Activated CD4-positive, alpha-beta T cell treated with anti-CD3 and anti-CD28 coated beads, Interleukin-2, amount 10 ng/mL, durations not matched to agents 24 days and 14 days (primary cell): ENCODE measurements at regions not wholly inside any gene's neighbourhood (a gene's known extent, or its start where the extent isn't known, plus 50 kb on each side); places are given as distances from the start of the nearest gene placed in this dataset.

Experiments used
- DNase-seq: peaks from one replicate; pipeline ENCODE4 v3.0.0; 2022
- H3K27ac Mint-ChIP-seq: one replicate; pipeline ENCODE4 v1.8.0; 2022; ENCODE audit warnings: mild to moderate bottlenecking, mixed read lengths
- H3K27me3 Mint-ChIP-seq: one replicate; pipeline ENCODE4 v1.8.0; 2022; ENCODE audit warnings: mixed read lengths
- H3K36me3 Mint-ChIP-seq: one replicate; pipeline ENCODE4 v1.8.0; 2022; ENCODE audit warnings: low read depth, mild to moderate bottlenecking, mixed read lengths
- H3K4me1 Mint-ChIP-seq: one replicate; pipeline ENCODE4 v1.8.0; 2021; ENCODE audit warnings: mixed read lengths
- H3K4me3 Mint-ChIP-seq: one replicate; pipeline ENCODE4 v1.8.0; 2022; ENCODE audit warnings: mild to moderate bottlenecking, moderate library complexity, mixed read lengths
- H3K9me3 Mint-ChIP-seq: one replicate; pipeline ENCODE4 v1.8.0; 2021; ENCODE audit warnings: mixed read lengths
- intact Hi-C: fragments of 100-400 bp; cut with micrococcal nuclease; formaldehyde crosslinking; loops from one replicate; pipeline ENCODE4 v1.15.1; 2023

DNA sequence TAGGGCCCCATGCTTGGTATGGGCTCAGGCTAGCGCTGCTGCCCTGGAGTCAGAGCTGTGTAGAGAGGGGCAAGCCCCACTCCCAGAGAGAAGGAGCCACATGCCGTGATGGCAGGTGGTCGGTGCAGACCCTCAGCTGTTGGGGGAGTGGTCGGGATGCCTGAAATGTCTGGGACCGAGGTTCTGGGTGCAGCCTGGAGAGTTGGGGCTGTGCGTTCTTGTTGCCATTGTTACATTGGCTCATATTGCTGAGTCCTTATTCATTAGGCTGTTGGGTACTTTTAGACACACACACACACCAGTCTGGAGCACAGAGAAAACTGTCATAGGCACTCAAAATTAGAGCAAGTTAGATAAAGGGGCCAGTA is 83.9 kb downstream of the UNC5CL start:
- H3K4me1 Mint-ChIP-seq: no peaks in the 10 kb centered on the region
- H3K4me3 Mint-ChIP-seq: no peak overlapping the region
- H3K36me3 Mint-ChIP-seq: no peaks in the 10 kb centered on the region
- peaks cover 16% of the 10 kb centered on the region for H3K27me3 Mint-ChIP-seq
- H3K27ac Mint-ChIP-seq: no peak overlapping the region
- no peak for DNase-seq
- H3K9me3 Mint-ChIP-seq: no peaks in the 10 kb centered on the region
- intact Hi-C loops: no loop called here

DNA sequence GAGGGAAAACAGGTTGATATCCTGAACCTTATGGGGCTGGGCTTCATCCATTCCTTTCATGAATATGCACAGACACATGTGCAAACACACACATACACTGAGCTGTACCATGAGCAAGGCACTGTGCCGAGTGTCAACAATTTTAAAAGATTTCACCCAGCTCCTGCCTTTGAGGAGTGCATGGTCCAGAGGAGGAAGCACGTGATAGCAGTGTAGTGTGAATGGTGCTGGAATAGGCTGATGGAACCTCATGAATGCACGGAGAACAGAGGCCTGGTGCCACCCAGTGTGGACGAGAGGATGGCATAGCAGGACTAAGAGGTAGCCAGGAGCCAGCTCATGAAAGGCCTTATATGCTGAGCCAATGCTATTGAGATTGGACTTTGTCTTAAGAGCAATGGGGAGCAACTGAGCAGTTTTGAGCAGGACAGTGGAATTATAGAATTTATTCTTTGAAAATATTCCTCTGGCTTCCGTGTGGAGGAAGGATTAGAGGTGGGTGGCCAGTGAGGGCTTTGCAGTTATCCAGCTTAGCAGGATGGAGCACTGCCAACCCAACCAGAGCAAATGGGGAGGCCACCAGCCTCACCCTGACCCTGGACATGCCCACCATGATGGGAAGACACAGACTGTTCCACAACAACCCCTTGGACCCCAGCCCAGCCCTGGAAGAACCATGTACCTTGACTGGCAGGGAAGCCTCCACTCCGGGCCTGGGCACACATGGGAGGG is 84.4 kb downstream of the UNC5CL start:
- Mint-ChIP-seq H3K4me1 (no peaks in the 10 kb centered on the region), H3K27ac (no peak overlapping the region), H3K4me3 (no peak overlapping the region), H3K9me3 (no peaks in the 10 kb centered on the region), H3K27me3 (peaks cover 21% of the 10 kb centered on the region), H3K36me3 (no peaks in the 10 kb centered on the region)
- no peak for DNase-seq
- intact Hi-C loops: no loop called here

DNA sequence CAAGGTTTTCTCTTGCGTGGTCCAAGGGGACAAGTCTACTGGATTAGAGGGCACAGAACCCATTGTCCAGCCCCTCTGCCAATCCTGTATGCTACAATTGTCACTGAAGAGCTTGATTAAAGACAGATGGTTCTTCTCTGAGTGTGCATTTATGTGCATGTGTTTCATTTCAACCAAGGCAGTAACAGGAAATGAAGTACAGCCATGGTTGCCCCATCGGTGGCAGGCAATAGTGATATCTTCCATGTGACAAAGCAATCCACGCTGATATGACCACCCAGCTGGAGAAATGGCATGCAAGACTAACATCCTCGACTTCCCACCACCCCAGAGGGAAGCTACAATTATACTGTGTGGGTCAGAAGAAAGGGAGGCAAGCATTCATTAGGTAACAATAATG is 85.5 kb downstream of the UNC5CL start:
- Mint-ChIP-seq H3K9me3 (no peaks in the 10 kb centered on the region), H3K27ac (no peak overlapping the region), H3K36me3 (no peaks in the 10 kb centered on the region), H3K4me3 (no peak overlapping the region), H3K27me3 (peaks cover 27% of the 10 kb centered on the region), H3K4me1 (no peaks in the 10 kb centered on the region)
- no peak for DNase-seq
- intact Hi-C loops: no loop called here

DNA sequence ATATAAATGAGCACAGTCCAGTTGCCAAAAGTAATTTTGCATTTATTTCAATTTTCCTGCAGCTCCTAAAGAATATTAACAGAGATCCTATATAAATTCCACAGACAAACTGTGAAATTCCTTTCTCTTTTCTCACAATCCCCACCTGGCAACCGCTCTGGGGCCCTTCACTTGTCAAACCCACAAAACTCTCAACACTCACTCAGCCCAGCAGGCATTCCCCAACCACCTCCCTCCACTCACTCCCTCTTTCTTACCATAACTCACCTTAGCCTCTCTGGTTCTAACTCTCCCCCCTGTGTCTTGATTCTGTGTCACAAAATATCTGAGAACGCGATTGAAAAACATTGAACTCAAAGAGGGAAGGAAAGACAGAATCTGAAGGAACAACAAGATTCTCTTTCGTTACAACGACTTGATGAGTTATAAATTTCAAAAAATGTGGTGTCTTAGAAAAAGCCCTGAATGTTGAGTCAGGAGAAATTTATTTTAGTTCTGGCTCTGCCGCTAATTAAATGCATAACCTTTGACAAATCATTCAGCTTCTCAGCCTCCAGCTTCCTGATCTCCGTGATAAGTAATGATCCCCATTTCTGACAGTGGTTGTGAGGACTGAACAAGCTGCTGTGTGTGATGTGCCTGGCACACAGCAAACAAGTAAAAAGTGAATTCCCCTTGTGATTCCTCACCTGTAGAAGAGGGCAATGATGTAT is 87.9 kb downstream of the UNC5CL start:
- no peak overlapping the region for H3K4me3 Mint-ChIP-seq
- H3K27me3 Mint-ChIP-seq: peaks cover 23% of the 10 kb centered on the region
- H3K36me3 Mint-ChIP-seq: no peaks in the 10 kb centered on the region
- no peak overlapping the region for H3K27ac Mint-ChIP-seq
- H3K4me1 Mint-ChIP-seq: no peaks in the 10 kb centered on the region
- no peaks in the 10 kb centered on the region for H3K9me3 Mint-ChIP-seq
- intact Hi-C loops: no loop called here
- no peak for DNase-seq

DNA sequence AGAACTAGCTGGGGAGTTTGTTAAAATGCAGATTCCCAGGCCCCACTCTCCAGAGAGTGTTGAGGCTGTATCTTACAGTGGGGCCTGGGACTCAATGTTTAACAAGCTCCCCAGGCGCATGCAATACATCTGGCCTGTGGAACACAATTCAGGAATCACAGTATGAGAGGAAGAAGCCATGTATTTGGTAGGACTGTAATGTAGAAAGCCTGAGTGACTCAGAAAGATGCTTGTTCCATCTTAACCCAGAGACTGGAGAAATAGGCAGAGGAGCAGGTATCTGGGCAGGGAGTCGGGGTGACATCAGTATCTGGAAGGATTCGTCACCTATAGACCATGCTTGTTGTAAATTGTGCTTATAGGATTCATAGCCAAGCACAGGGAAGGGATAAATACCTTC is 90.5 kb downstream of the UNC5CL start:
- intact Hi-C loops: no loop called here
- DNase-seq: no peak
- Mint-ChIP-seq H3K4me3 (no peak overlapping the region), H3K27me3 (peaks cover 22% of the 10 kb centered on the region), H3K36me3 (no peaks in the 10 kb centered on the region), H3K9me3 (no peaks in the 10 kb centered on the region), H3K4me1 (no peaks in the 10 kb centered on the region), H3K27ac (no peak overlapping the region)

DNA sequence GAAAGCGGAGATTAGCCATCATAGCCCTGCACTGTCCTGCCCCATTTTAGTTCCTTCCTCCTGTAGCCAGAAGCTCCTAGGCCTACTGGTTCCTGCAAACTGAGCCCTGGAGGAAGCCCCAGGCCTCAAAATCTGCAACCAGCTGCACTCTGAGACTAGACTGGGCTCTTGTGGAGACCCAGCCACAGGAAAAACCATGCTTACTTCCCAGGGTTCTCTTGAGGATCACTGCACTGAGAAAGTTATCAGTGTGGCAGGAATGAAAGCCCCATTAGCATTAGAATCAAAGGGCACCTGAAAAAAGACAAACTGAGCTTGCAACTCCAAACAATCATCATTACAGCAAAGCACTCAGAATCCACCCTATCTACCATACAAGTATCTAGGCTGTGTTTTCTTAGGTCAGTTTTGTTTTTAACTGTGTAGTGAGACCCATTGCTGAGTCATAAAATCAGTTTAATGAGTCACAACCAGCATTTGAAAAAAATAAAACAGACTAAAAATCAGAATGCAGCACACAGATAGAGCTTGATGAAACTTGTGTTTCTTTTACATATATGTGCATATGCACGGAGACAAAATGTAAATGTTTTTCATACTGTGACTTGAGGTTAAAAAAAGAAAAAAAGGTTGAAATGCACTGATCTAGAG is 91.0 kb downstream of the UNC5CL start:
- no peak for DNase-seq
- H3K4me1 Mint-ChIP-seq: no peaks in the 10 kb centered on the region
- intact Hi-C loops: no loop called here
- no peak overlapping the region for H3K27ac Mint-ChIP-seq
- peaks cover 22% of the 10 kb centered on the region for H3K27me3 Mint-ChIP-seq
- H3K9me3 Mint-ChIP-seq: no peaks in the 10 kb centered on the region
- no peaks in the 10 kb centered on the region for H3K36me3 Mint-ChIP-seq
- no peak overlapping the region for H3K4me3 Mint-ChIP-seq

DNA sequence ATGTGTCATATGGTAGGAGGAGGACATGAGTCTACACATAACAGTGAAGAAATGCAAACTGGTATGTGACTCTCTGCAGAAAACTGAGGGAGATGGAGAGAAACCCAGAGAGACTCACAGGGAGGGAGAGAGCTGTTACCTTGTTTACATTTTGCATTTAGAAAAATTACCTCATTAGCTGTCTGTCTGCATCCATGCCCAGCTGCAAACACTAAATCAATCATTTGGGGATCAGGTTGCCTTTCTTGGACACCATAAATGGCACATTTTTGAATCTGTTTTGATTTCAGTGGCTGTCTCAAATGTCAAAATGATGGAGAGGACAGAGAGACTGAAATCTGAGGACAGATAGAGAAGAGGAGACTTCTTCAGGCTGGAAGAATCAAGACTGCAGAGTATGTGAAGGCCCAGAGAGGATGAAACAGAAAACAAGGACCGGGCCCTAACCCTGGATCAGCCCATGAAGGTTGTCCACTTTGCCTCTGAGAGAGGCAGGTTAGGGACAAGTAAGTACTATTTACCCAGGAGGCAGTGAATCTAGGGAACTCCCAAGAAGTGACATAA is 92.2 kb downstream of the UNC5CL start:
- H3K36me3 Mint-ChIP-seq: no peaks in the 10 kb centered on the region
- no peak overlapping the region for H3K4me3 Mint-ChIP-seq
- H3K4me1 Mint-ChIP-seq: no peaks in the 10 kb centered on the region
- DNase-seq: no peak
- intact Hi-C loops: no loop called here
- no peaks in the 10 kb centered on the region for H3K9me3 Mint-ChIP-seq
- no peak overlapping the region for H3K27ac Mint-ChIP-seq
- peaks cover 25% of the 10 kb centered on the region for H3K27me3 Mint-ChIP-seq

DNA sequence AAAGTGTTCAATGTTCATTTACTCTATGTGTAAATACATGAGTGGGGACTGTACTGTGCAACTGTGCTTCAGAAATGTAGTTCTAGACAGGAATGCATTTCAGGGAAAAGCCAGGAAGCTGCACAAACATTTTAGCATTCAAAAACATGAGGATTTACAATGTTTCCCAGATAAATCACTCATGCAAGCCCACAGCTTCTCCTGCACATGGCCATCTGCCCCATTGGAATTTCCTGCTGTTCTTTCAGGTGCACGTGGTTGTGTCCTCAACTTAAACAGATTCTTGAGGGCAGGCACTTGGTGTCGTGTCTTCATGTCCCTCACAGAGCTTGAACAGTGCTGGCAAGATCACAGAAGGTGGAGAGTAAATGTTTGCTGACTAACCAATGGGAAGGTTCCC is 101.5 kb downstream of the UNC5CL start:
- Mint-ChIP-seq H3K9me3 (peaks cover 5% of the 10 kb centered on the region), H3K4me1 (no peaks in the 10 kb centered on the region), H3K4me3 (no peak overlapping the region), H3K27ac (no peak overlapping the region), H3K36me3 (no peaks in the 10 kb centered on the region), H3K27me3 (peaks cover 25% of the 10 kb centered on the region)
- DNase-seq: no peak
- intact Hi-C loops: no loop called here

DNA sequence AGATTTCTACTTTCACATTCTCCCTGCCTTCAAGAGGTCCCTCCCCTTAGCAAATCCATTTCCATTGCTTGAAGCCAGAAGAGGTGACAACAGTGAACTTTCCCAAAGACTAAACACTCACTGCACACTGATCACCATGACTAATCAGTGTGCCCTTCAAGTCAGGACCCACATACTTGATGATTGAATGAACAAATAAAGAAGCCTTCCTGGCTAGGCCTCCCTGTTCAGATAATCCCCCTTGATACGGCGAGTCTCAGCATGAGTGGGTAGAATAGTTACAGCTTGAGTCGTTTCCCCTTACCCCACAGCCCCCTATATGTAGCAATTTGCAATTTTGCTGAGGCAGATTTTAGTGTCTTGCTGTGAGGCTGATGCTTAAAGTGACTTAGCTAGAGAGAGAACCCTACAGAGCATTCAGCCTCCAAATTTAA is 102.2 kb downstream of the UNC5CL start:
- intact Hi-C loops: no loop called here
- Mint-ChIP-seq H3K36me3 (no peaks in the 10 kb centered on the region), H3K27me3 (peaks cover 22% of the 10 kb centered on the region), H3K9me3 (peaks cover 5% of the 10 kb centered on the region), H3K27ac (no peak overlapping the region), H3K4me1 (no peaks in the 10 kb centered on the region), H3K4me3 (no peak overlapping the region)
- DNase-seq: no peak

DNA sequence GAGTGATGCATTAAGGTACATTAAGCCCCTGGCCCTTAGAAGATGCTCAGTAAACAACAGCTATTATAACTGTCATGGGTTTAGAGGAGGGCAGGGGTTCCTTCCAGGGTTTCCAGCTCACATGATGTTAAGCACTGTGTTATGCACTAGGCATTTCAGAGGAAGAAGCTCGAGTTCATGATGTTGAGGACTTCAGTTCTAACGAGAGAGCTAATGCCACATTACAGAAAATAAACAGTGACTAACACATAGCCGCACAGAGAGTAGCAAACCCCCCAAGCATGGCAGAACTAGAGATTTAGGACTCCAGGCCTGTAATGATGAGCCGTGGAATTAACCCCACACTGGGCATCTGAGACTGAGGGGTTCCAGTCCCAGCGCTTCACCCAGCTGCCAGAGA is 105.2 kb downstream of the UNC5CL start:
- intact Hi-C loops: no loop called here
- no peak for DNase-seq
- Mint-ChIP-seq H3K9me3 (no peaks in the 10 kb centered on the region), H3K4me3 (no peak overlapping the region), H3K36me3 (no peaks in the 10 kb centered on the region), H3K4me1 (no peaks in the 10 kb centered on the region), H3K27me3 (peaks cover 11% of the 10 kb centered on the region), H3K27ac (no peak overlapping the region)

DNA sequence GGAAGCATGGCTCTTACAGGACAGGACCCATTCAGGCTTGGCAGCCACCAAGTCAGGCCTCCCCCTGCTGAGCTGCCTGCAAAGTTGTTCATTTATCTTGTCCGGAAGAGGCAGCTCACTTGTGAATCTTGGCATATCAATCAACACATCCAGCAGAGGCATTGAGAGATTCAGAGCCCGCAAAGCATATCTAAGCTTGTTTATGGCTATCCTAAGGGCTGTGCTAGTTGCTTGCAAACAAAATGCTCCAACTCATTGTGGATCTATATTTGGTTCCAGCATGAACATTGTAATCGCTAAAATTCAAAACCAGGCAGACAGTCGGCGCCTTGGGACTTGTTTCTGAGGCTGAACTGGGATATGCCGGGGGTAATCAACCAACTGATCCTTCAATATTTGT is 106.1 kb downstream of the UNC5CL start:
- no peak for DNase-seq
- intact Hi-C loops: no loop called here
- peaks cover 11% of the 10 kb centered on the region for H3K27me3 Mint-ChIP-seq
- H3K4me3 Mint-ChIP-seq: no peak overlapping the region
- no peaks in the 10 kb centered on the region for H3K9me3 Mint-ChIP-seq
- H3K36me3 Mint-ChIP-seq: no peaks in the 10 kb centered on the region
- H3K27ac Mint-ChIP-seq: no peak overlapping the region
- no peaks in the 10 kb centered on the region for H3K4me1 Mint-ChIP-seq

DNA sequence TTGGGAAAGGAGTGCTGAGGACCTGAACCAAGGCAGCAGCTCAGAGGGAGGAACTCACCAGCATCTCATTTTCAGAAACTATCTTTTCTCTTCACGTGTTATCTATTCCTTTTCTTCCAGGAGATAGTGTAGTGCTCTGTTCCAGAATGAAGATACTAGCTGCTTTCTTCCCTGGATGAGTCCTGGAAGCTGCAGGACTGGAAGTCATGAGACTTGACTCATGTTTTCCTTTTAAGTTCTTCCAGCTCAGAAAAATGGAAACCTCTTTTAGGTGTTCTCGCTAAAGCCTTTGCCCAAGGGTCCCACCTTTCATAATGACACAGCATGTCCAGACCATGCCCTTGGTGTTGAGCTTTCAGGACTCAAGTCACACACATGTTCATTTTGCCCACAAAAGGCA is 106.7 kb downstream of the UNC5CL start:
- intact Hi-C loops: no loop called here
- Mint-ChIP-seq H3K4me1 (no peaks in the 10 kb centered on the region), H3K27me3 (peaks cover 14% of the 10 kb centered on the region), H3K4me3 (no peak overlapping the region), H3K27ac (no peak overlapping the region), H3K36me3 (no peaks in the 10 kb centered on the region), H3K9me3 (no peaks in the 10 kb centered on the region)
- no peak for DNase-seq

DNA sequence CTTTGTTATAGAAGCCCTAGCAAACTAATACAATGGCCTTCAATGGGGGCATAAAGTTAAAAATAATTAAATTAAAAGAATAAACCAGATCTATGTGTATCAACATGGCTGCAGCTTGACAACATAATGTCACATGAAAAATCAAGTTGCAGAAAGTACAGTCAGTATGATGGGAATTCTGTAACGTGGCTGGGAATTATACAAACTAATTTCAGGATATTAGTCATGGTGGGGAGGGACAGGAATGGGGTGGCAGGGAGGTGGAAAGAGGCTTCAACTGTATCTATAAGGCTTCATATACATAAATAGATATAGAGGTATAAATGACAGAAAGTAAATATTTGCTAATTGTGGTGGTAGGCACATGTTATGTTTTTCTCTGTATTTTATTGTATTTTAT is 107.1 kb downstream of the UNC5CL start:
- H3K4me1 Mint-ChIP-seq: no peaks in the 10 kb centered on the region
- no peak overlapping the region for H3K4me3 Mint-ChIP-seq
- intact Hi-C loops: no loop called here
- H3K9me3 Mint-ChIP-seq: no peaks in the 10 kb centered on the region
- no peak overlapping the region for H3K27ac Mint-ChIP-seq
- no peak for DNase-seq
- H3K36me3 Mint-ChIP-seq: no peaks in the 10 kb centered on the region
- peaks cover 14% of the 10 kb centered on the region for H3K27me3 Mint-ChIP-seq

DNA sequence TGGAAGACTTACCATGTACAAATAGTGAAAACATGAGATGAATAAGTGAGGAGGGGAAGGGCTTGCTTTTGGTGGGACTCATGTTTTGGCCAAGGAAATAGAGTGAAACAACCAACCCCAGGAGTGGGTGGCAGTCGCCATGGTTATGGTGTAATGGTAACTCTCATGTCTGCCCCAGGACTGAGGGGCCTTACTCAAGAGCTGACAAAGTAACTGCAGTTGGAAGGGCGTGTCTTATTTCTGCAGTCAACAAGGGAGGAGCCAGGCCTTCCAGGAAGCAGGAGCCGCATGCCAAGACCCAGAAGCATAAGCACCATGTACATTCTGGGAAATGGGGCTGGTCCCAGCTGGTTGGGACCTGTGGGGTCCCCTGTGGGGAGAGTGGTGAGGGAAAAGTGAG is 108.5 kb downstream of the UNC5CL start:
- Mint-ChIP-seq H3K36me3 (no peaks in the 10 kb centered on the region), H3K4me1 (no peaks in the 10 kb centered on the region), H3K4me3 (no peak overlapping the region), H3K27ac (no peak overlapping the region), H3K27me3 (peaks cover 17% of the 10 kb centered on the region), H3K9me3 (no peaks in the 10 kb centered on the region)
- intact Hi-C loops: no loop called here
- no peak for DNase-seq
